NCI-H82 treated with DMSO at 0.1 percent for 48 hours (cell line): ENCODE measurements at regions not wholly inside any gene's neighbourhood (a gene's known extent, or its start where the extent isn't known, plus 50 kb on each side); places are given as distances from the start of the nearest gene placed in this dataset.

Source experiments
- DNase-seq: peaks from one replicate; lab custom pipeline; 2025; ENCODE audit not compliant: unreplicated experiment; lab: John Stamatoyannopoulos, UW

DNA sequence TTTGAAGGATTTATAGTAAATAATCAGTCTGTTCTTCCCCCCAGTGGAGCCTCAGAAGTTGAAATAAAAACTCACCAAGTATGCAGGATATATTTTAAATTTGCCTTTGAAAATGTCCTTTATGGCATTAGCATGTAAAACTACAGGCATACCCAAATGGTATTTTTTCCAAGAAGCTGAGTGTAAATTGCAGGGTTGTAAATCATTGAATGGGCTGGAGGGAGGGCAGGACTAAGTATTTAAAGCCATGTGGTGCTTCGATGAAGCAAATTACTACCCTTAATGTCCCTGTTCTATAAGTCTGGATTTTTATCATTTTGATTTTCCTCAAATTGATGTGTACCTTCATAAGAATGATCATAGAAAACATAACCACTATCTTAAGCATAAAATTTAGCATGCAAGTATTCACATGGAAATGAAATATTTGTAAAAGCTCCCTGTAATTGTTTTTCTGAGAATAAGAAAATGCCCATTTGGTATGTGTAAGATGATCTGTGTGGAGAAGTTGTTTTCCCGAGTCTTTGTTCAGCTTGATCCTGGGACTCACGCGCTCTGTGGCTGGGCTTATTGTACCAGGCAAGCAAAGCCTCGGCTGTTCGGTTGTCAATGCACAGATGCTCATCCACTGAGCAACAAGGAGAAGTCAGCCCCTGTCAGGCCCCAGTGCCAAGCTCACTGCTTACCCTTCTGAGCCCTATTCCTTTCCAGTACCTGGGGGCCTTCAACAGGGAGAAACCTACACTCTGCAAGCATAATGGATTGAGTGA is 66.7 kb downstream of the CD164 start:
- DNase-seq, result no peak

DNA sequence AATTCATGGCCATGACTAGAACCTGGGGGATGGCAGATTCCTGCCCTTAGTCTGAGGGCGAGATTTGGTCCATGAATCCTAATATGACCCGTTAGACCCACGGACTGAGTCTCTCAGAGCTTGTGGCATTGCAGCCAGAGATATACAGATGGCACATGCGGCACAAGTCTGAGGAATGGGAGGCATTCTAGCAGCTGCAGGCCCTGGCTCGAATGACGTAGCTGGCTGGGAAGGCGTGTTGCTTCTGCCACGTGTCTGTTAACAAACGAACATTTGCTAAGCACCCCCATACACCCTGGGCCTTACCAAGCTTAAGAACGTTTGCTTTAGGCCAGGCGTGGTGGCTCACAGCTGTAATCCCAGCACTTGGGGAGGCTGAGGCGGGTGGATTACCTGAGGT is 68.0 kb downstream of the CD164 start:
- DNase-seq, result no peak

DNA sequence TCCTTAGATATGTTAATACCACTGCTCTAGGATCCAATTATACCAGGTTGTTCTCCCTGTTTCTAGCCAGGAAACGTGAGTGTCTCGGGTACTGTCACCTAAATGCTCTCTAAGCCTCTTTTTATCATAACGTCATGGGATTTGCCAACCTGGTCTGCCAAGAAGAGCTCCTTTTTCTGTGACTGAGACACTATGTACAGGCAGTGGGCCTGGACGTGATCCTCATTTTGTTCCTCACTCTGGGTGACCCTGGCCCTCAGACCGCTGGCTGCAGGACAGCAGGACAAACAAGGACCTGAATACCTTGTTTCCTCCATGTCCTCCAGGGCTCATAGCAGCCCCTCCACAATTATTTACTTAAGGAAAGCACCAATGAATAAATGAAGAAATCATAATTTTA is 69.1 kb downstream of the CD164 start:
- no peak for DNase-seq

DNA sequence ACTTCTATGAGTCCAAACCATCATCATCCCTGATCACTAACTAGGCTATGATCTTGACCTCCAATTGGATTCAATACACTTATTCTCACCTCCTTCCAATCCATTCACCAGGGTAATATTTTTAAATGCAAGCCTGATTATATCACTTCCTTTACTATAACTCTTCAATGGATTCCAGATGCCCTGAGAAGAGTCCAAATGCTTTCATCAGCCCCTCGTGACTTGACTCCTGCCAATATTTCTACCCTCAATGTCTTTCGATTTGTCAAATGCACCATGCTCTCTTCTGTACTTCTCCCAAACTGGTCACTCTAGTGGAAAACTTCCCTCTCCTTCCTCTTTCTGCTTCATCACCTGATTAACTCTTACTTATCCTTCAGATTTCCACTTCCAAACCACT is 70.8 kb downstream of the CD164 start:
- DNase-seq, result no peak

DNA sequence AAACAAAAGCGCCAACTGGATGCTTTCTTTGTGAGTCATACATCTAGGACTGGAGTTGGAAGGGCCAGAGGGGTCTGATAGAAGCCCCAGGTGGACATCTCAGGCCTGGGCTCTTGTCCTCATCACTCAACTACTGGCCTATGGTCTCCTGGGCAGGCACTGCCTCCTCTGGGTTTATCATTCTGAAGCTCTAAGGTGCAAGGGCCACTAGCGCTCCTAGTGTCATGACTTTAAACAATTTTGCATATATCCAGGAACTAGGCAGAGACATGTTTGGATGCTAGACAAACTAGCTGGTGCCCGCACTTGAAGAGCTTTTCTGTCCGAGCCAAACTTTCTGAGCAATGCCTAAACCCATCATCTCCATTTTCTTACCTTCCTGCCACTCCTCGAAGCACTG is 72.3 kb downstream of the CD164 start:
- no peak for DNase-seq

DNA sequence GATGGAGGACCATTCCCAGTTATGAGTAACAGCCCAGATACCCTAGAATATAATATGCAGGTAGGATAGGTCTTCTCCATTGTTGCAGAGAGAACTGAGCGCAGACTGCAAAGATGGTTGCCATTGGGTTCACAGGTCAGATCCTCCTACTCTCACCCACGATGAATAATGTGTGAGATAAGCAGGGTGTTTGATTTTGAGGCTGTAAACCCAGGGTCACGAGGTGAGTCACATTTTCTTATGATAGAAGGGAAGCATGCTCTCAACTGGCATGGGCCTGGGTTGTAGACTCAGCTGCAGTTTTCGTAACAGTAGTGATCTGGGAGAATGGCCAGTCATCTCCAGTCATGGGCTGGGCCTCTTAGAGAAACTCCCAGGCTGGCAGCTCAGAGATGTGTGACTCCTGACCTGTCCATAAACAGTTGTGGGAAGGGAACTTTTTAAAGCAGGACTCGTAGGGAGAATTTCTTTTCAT is 74.2 kb downstream of the CD164 start:
- no peak for DNase-seq

DNA sequence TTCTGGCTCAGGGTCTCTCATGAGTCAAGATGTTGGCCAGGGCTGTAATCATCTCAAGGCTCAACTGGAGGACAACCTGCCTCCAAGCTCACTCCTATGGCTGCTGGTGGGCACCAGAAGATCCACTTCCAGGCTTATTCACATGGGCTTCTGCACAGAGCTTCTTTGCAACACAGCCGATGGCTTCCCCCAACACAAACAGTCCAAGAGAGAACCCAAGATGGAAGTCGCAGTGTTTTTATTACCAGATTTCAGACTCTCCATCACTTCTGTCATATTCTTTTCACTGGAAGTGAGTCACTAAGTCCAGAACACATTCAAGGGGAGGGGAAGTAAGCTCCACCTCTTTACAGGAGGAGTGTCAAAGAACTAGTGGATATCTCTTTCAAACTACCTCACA is 75.5 kb downstream of the CD164 start:
- DNase-seq, result no peak

DNA sequence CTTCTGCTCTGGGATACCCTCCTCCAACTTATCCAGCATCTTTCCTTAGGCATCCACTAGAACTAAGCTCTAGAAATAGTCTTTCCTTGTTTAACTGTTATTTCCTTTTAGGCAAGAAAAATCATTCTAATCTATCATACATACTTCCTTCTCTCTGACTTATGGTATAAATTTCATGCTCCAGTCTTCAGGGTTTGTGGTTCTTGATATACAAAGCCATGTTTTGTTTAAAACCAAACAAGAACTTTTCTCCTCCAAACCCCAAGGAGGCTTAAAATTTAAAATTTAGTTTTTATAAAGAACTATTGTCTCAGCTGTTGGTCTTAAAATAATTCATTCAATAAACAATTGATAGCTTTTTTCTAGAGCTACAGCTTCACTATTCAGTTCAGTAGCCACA is 77.2 kb downstream of the CD164 start:
- DNase-seq, result no peak

DNA sequence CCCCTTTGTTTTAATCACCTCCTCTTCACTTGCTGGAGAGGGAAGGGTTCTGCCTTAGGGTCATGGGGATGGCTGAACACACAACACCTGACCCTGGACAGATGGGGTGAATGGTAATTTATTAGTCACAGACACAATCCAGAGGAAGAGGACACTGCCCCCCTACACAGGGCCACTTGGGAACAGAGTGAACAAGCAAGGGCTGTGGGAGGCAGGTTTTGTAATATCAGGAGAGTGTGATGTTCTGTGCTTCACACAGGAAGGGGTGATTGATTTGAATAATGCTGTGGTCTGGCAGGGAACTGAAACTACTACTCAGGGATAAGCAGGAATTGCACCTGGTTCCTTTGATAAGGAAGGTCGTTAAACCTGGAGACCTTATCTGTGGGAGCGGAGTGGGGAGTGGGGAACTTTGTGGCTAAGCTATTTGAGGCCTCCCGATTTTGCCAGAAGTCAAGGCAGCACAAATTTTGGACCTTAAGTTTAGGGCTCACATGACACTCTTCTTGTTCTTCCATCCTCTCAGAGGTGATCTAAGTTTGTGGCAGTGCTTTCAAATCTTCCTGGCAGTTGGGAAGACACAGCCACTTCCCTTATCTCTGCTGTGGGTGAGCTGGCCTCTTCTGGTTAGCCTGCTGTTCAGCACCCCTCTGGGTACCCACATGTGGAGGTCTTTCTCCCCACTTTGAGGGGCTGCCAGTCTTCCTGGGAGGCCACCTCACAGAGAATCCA is 77.8 kb downstream of the CD164 start:
- DNase-seq, result no peak

DNA sequence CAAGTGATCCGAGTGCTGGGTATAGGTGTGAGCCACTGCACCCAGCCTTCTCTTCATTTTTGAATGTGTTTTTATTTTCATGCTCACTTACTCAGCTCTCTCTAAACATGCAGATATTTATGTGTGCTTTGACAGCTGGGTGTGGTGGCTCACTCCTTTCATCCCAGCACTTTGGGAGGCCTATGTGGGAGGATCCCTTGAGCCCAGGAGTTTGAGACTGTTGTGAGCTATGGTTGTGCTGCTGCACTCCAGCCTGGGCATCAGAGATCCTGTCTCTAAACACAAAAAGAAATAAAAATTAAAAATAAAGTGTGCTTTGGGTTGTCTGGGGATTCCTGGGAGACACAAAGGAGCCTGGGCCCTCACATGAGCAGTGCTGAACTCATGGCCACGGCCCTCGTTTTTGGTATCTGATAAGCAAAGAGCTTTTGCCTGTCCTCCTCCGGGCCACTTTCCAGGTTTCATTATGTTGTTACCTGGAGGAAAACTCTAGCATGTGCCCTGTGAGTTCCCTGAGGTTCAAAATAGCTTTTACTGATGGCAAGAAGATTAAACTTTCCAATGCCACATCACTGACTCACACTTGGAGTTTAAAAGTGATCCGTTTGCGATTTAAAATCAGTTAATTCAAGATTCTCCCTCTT is 78.5 kb downstream of the CD164 start:
- no peak for DNase-seq

DNA sequence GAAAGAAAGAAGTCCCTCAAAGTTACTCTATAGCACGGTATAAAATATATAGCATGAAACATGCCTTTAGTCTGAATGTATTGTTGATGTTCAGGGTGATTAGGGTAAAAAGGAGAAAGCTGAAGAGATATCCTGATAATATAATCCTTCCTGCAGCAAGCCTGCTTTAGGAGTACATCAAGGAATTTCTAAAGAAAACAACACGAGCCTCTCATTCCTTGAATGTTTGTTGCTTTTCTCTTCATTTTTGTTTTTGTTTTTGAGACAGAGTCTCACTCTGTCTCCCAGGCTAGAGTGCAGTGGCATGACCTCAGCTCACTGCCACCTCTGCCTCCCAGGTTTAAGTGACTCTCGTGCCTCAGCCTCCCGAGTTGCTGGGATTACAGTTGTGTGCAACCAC is 79.1 kb downstream of the CD164 start:
- DNase-seq, result no peak

DNA sequence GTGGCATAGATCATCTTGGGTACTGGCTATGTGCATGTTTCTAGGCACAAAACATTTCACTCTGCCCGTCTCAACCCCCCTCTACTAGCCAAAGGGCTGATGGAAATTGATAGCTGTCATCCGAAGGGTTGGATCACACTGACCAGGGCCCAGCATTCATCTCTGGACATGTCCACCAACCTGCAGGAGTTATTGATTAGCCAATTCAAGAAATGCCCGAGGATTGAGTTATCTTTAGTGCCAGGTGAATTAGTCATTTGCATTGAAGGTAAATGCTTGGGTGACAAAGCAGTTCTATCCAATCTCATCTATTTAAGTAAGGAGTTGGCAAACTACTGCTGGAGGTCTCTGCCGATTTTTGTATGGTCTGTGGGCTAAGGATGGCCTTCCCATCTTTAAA is 80.1 kb downstream of the CD164 start:
- DNase-seq, result no peak

DNA sequence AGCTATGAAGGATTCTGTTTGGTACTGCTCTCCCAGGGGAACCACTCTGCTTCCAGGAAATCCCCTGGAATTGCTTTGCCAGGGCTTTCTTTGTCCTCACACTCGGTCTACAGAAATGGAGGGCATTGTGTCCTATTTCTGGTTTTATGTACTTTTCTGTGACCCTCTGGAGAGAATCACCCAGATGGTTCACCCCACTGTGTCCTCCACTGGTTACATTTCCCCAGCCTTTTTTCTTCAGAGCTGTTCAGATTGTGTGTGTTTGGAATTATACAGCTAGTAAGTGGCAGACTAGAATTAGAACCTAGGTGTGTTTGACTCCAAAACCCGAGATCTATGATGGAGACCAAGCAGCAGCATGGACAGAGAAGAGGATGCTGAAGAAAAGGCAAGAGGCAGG is 80.8 kb downstream of the CD164 start:
- DNase-seq, result no peak

DNA sequence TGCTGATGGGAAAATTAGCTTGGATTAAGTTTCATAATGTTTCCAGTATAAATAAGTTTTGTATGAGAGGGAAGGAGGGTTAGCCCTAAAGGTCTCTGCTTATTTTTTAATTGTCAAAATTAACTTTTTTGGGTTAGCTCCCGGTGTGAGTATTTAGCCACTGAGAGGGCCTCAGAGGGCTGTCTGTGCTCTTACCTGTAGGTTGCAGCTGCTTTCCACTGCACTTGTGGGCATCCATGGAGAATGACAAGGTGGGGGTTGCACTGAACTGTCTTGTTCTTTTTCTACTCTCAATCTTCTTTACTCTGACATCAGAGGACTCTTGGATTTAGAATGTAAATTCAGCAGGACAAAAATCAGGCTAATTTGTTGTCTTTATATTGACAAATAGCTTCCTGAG is 81.4 kb downstream of the CD164 start:
- no peak for DNase-seq

DNA sequence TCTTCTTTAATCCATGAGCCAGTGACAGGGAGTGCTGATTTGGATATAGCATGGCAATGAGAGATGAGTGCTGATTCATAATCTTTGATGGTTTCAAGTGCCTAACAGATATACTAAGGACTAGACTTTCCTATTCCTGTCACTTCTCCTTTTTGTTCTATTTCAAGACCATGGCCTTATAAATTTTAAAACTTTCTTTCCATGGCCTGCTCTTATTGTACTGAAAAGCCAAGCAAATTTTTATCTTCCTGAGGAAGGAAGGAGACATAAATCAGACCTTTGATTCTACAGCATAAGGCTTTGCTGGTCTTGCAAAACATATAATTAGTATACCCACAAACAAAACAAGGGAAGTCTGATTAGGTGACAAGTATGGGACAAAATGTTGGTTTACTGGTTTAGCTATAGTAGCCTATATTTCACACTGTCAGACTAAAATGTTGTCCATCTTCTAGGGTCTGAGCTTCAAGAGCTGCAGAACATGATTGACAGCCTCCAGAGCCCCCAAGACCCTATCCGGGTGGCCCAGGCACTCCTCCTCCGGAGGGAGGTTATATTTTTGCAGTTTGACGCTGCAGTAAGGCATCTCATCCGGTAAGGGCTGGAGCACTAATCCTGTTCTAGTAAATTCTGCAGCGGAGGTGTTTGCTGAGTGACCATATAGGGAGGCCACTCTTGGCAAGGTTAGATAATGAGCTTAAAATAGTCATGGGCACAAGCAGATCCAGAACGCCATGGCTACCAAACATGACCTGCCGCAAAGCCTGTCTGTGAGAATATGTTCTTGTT is 82.3 kb downstream of the CD164 start:
- DNase-seq, result no peak

DNA sequence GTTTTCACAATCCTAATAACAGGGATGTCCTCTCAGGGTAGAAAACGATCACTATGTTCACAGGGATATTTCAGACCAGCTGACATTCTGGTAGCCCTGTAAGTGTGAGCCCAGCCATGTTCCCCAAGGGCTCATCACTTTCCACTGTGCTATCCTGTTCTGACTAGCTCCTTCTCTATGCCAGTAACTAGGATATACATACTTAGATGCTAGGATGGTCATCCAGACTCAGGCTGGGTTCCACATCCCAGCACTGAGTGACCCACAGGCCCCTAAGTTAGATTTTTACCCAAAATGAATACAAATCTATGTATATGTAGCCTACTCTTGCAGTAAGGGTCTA is 83.0 kb downstream of the CD164 start:
- no peak for DNase-seq

DNA sequence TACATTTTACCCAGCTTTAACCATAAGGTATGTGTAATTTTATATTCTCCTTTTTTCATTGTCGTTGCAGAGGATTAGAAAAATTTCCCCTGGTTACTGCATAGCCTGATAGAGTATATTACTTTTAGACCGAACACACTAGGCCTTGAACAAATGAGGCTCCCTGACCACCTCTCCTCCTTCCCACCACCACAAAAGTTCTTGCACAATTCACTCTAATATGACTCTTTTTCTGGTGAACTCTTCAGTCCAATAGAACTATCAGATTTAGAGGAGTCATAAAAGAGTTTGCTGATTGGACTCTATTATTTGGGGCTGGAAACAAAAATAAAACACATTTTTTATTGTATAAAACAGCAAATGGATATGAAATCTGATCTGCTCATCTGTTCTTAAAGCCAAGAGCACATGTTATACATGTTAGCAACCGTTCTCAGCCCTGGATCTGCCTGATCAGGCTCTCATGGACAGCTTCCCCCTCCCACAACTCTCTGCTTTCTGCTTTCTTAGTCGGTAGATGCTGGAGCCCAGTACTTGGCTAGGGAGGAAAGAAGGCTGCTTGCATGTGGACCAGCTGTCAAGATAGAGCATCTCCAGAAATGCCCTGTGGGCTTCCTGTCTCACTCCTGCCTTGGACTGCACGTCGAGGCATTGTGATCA is 83.5 kb downstream of the CD164 start:
- no peak for DNase-seq

DNA sequence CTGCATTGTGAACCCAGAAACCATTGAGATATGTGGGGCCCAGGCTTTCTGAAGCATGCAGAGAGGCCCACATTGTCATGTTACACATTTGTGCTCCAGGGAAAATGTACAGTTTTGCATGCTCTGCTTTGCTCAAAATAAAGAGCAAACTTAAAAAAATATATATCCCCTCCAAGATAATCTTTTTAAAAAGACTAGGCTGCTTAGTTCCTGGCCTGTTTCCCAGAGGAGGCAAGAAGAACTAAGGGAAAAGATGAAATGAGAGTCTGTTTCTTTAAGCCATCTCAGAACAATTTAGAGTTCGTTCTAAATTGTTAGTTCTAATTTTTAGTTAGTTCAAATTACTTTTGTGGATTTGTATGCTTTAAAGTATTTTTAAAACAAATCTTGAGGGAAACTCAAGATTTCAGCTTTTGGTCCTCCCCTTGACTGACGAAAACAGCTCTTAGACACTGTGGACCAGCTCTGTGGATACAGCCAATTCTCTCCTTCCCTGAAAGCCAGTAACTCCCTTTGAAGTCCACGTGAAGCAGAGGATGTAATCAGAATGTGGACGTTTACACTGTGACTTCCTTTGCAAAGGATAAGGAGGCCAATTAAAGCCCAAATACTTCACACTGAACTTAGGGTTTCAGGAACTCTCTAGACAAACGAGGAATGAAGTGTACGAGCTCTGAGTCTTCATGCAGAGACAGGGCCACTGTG is 84.7 kb downstream of the CD164 start:
- no peak for DNase-seq

DNA sequence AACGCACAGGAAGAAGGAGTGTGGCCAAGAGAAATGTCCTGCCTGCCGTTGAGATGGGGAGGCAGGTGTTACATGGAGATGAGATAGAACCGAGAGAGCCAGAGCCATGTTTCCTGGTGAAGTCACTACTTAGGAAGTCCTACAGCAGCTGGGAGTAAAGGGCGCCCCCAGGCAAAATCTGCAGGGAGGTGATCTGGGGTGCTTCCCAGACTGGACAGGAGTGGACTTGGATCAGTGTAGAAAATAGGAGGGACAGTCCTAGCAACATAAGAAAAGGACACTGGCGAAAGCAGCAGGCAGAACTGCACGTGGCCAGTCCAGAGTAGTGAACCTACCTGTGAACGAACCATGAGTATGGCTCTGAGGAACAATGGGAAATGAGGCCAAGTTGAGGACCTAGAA is 85.3 kb downstream of the CD164 start:
- DNase-seq, result no peak

DNA sequence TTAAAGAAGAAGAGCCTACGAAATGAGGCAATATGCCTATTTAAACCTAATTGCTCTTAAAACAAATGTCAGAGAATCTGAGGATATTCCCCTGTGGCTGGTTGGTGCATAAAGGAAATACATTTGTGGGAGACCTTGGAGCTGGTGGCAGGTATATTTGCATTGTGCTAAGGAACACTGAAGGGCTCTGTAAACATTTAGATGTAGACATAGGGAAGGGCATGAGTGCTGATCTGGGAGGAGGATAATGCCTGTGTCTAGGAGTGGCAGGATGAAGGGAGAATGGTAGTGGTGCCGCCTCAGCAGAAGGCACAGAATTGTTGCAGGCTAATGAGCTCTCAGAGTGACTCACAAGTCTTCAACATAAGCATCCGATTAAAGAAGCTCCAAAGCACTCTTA is 85.8 kb downstream of the CD164 start:
- no peak for DNase-seq
